ENCODE measurements at regions not wholly inside any gene's neighbourhood (a gene's known extent, or its start where the extent isn't known, plus 50 kb on each side); places are given as distances from the start of the nearest gene placed in this dataset.

GRCh38 chr11:116397602-116398084, 375.1 kb downstream of the BUD13 start (continued):
- no peak for TF ChIP-seq ZNF713 (CRISPR knock-in tag; IDR thresholded peaks at IDR 0.05)
- no peak for TF ChIP-seq ZNF598 (CRISPR knock-in tag; IDR thresholded peaks at IDR 0.05; ENCODE audit: borderline replicate concordance)
- no peak for TF ChIP-seq NFATC3 (CRISPR knock-in tag; IDR thresholded peaks at IDR 0.05)
- no peak for TF ChIP-seq NCOA1 (CRISPR knock-in tag; IDR thresholded peaks at IDR 0.05)
- TF ChIP-seq HNF1B (CRISPR knock-in tag; IDR thresholded peaks at IDR 0.05): peak; percentile 59; the same call in 1 of the 2 replicates
- TF ChIP-seq ZFP82 (CRISPR knock-in tag; IDR thresholded peaks at IDR 0.05; ENCODE audit: borderline replicate concordance): no peak
- TF ChIP-seq PBX3 (CRISPR knock-in tag; IDR thresholded peaks at IDR 0.05; ENCODE audit: borderline replicate concordance): no peak
- TF ChIP-seq ZSCAN21 (CRISPR knock-in tag; IDR thresholded peaks at IDR 0.05; ENCODE audit: borderline replicate concordance): no peak
- no peak for TF ChIP-seq SPEN (CRISPR knock-in tag; IDR thresholded peaks at IDR 0.05; ENCODE audit: low read depth)
- TF ChIP-seq PPARG (CRISPR knock-in tag; conservative IDR thresholded peaks at IDR 0.05): peak; percentile 51
- no peak for TF ChIP-seq AKNA (CRISPR knock-in tag; IDR thresholded peaks at IDR 0.05; ENCODE audit: borderline replicate concordance)
- no peak for TF ChIP-seq ZNF839 (CRISPR knock-in tag; IDR thresholded peaks at IDR 0.05; ENCODE audit: borderline replicate concordance)
- TF ChIP-seq NFYB (CRISPR knock-in tag; IDR thresholded peaks at IDR 0.05): no peak
- no peak for TF ChIP-seq RNF2 (conservative IDR thresholded peaks at IDR 0.05; ENCODE audit: low read depth)
- no peak for TF ChIP-seq HOXA9 (CRISPR knock-in tag; IDR thresholded peaks at IDR 0.05; ENCODE audit: borderline replicate concordance)
- no peak for TF ChIP-seq ZNF235 (CRISPR knock-in tag; IDR thresholded peaks at IDR 0.05; ENCODE audit: borderline replicate concordance)
- peak; percentile 86; the same call in 1 of the 2 replicates for TF ChIP-seq ZBTB20 (CRISPR knock-in tag; IDR thresholded peaks at IDR 0.05; ENCODE audit: borderline replicate concordance, low read depth)
- TF ChIP-seq HMG20A (CRISPR knock-in tag; IDR thresholded peaks at IDR 0.05; ENCODE audit: borderline replicate concordance): peak; percentile 41; the same call in 1 of the 2 replicates
- TF ChIP-seq GATAD2A (CRISPR knock-in tag; IDR thresholded peaks at IDR 0.05): peak; percentile 76

Data from HepG2 (cell line).